HL-60 (cell line): ENCODE measurements at regions not wholly inside any gene's neighbourhood (a gene's known extent, or its start where the extent isn't known, plus 50 kb on each side); places are given as distances from the start of the nearest gene placed in this dataset.

ENCODE experiments used
- GABPA ChIP-seq: IDR thresholded peaks from 2 replicates; pipeline ENCODE4 v1.6.1; 2012; ENCODE audit warnings: low read depth
- POLR2AphosphoS5 ChIP-seq: IDR thresholded peaks from 2 replicates; pipeline ENCODE4 v1.6.1; 2012; ENCODE audit warnings: low read depth
- SPI1 ChIP-seq: IDR thresholded peaks from 2 replicates; pipeline ENCODE4 v1.6.1; 2012; ENCODE audit warnings: low read depth, mild to moderate bottlenecking, borderline replicate concordance
- TF ChIP-seq, protein P1 (sequence below): IDR thresholded peaks from one replicate; pipeline ENCODE4 v1.5.1; 2011; ENCODE audit warnings: low read length, control low read depth, inconsistent platforms; ENCODE audit not compliant: insufficient read depth
- TF ChIP-seq, protein P2 (sequence below): IDR thresholded peaks from 2 replicates; pipeline ENCODE4 v1.6.1; 2012; ENCODE audit warnings: low read depth; ENCODE audit not compliant: insufficient replicate concordance

DNA sequence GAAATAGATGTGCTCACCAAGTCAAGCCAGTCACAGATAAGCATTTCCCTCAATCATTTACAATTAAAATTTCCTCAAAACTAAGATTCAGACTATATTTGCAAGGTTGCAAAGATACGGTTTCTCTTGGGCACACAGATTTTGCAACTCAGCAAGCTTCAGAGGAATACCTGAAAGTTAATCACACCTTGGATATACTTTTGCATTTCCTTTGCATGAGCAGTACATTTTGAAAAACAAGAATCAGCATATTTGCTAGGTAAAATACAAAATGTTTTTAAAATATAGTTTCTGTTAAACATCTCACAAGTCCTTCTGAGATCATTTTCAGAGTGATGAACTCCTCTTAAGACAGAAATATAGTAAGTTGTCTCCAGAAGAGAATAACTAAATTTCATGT is 336.9 kb downstream of the DUSP6 start:
- TF ChIP-seq, protein P1, sequence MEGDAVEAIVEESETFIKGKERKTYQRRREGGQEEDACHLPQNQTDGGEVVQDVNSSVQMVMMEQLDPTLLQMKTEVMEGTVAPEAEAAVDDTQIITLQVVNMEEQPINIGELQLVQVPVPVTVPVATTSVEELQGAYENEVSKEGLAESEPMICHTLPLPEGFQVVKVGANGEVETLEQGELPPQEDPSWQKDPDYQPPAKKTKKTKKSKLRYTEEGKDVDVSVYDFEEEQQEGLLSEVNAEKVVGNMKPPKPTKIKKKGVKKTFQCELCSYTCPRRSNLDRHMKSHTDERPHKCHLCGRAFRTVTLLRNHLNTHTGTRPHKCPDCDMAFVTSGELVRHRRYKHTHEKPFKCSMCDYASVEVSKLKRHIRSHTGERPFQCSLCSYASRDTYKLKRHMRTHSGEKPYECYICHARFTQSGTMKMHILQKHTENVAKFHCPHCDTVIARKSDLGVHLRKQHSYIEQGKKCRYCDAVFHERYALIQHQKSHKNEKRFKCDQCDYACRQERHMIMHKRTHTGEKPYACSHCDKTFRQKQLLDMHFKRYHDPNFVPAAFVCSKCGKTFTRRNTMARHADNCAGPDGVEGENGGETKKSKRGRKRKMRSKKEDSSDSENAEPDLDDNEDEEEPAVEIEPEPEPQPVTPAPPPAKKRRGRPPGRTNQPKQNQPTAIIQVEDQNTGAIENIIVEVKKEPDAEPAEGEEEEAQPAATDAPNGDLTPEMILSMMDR = no peak
- TF ChIP-seq POLR2AphosphoS5 = no peak
- TF ChIP-seq, protein P2, sequence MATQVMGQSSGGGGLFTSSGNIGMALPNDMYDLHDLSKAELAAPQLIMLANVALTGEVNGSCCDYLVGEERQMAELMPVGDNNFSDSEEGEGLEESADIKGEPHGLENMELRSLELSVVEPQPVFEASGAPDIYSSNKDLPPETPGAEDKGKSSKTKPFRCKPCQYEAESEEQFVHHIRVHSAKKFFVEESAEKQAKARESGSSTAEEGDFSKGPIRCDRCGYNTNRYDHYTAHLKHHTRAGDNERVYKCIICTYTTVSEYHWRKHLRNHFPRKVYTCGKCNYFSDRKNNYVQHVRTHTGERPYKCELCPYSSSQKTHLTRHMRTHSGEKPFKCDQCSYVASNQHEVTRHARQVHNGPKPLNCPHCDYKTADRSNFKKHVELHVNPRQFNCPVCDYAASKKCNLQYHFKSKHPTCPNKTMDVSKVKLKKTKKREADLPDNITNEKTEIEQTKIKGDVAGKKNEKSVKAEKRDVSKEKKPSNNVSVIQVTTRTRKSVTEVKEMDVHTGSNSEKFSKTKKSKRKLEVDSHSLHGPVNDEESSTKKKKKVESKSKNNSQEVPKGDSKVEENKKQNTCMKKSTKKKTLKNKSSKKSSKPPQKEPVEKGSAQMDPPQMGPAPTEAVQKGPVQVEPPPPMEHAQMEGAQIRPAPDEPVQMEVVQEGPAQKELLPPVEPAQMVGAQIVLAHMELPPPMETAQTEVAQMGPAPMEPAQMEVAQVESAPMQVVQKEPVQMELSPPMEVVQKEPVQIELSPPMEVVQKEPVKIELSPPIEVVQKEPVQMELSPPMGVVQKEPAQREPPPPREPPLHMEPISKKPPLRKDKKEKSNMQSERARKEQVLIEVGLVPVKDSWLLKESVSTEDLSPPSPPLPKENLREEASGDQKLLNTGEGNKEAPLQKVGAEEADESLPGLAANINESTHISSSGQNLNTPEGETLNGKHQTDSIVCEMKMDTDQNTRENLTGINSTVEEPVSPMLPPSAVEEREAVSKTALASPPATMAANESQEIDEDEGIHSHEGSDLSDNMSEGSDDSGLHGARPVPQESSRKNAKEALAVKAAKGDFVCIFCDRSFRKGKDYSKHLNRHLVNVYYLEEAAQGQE = no peak
- TF ChIP-seq GABPA = no peak
- TF ChIP-seq SPI1 = no peak
